Mucosa of stomach (tissue), 1 donor: ENCODE measurements at regions not wholly inside any gene's neighbourhood (a gene's known extent, or its start where the extent isn't known, plus 50 kb on each side); places are given as distances from the start of the nearest gene placed in this dataset.

Source experiments
- H3K27me3 ChIP-seq: one replicate; pipeline ENCODE4 v1.7.0; 2013; ENCODE audit warnings: mild to moderate bottlenecking, low read length; ENCODE audit not compliant: control insufficient read depth, insufficient read depth
- H3K36me3 ChIP-seq: one replicate; pipeline ENCODE4 v1.7.0; 2013; ENCODE audit warnings: low read length; ENCODE audit not compliant: control insufficient read depth, insufficient read depth
- H3K4me1 ChIP-seq: one replicate; pipeline ENCODE4 v1.7.0; 2013; ENCODE audit warnings: mild to moderate bottlenecking, low read length; ENCODE audit not compliant: control insufficient read depth, insufficient read depth
- H3K4me3 ChIP-seq: one replicate; pipeline ENCODE4 v1.7.0; 2013; ENCODE audit warnings: low read length
- H3K9ac ChIP-seq: one replicate; pipeline ENCODE4 v1.7.0; 2013; ENCODE audit warnings: mild to moderate bottlenecking, low read length, moderate library complexity
- H3K9me3 ChIP-seq: one replicate; pipeline ENCODE4 v1.7.0; 2013; ENCODE audit warnings: mild to moderate bottlenecking, low read length, moderate library complexity; ENCODE audit not compliant: control insufficient read depth
- donor health status: Pancreatic carcinoma.

- no peak overlapping the region for H3K9ac ChIP-seq
- H3K4me1 ChIP-seq = no peaks in the 10 kb centered on the region
- no peaks in the 10 kb centered on the region for H3K9me3 ChIP-seq
- no peaks in the 10 kb centered on the region for H3K36me3 ChIP-seq
- peaks cover 3% of the 10 kb centered on the region for H3K27me3 ChIP-seq
- no peak overlapping the region for H3K4me3 ChIP-seq
Observed at GRCh38 chr10:78287618-78288017, 254.0 kb downstream of the RPS24 start.

- Histone ChIP-seq H3K36me3 (no peaks in the 10 kb centered on the region), H3K4me1 (no peaks in the 10 kb centered on the region), H3K9me3 (no peaks in the 10 kb centered on the region), H3K27me3 (peaks cover 3% of the 10 kb centered on the region), H3K4me3 (no peak overlapping the region), H3K9ac (no peak overlapping the region)
Observed at GRCh38 chr10:78288663-78289062, 255.0 kb downstream of the RPS24 start.

GRCh38 chr10:78290131-78290750 is 256.6 kb downstream of the RPS24 start:
- Histone ChIP-seq H3K9me3 (no peaks in the 10 kb centered on the region), H3K9ac (no peak overlapping the region), H3K27me3 (peaks cover 3% of the 10 kb centered on the region), H3K4me3 (no peak overlapping the region), H3K36me3 (no peaks in the 10 kb centered on the region), H3K4me1 (no peaks in the 10 kb centered on the region)

DNA sequence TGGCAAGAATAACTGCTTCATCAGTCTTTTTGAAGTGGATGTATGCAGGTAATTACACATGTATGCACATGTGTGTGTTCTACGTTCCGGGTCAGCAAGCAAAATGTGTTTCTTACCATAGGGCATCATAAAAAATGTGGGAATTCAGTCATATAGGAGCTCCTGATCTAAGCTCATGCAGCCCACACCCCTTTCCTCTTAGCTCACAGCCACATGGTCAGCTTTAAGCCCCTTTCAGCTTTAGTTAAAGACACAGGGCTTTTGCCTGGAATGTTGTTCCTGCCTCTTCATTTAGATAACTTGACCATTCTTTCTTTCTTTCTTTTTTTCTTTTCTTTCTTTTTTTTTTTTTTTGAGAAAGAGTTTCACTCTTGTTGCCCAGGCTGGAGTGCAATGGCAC is 258.1 kb downstream of the RPS24 start:
- no peak overlapping the region for H3K9ac ChIP-seq
- no peaks in the 10 kb centered on the region for H3K9me3 ChIP-seq
- H3K4me1 ChIP-seq = no peaks in the 10 kb centered on the region
- peaks cover 3% of the 10 kb centered on the region for H3K27me3 ChIP-seq
- H3K4me3 ChIP-seq = no peak overlapping the region
- no peaks in the 10 kb centered on the region for H3K36me3 ChIP-seq

DNA sequence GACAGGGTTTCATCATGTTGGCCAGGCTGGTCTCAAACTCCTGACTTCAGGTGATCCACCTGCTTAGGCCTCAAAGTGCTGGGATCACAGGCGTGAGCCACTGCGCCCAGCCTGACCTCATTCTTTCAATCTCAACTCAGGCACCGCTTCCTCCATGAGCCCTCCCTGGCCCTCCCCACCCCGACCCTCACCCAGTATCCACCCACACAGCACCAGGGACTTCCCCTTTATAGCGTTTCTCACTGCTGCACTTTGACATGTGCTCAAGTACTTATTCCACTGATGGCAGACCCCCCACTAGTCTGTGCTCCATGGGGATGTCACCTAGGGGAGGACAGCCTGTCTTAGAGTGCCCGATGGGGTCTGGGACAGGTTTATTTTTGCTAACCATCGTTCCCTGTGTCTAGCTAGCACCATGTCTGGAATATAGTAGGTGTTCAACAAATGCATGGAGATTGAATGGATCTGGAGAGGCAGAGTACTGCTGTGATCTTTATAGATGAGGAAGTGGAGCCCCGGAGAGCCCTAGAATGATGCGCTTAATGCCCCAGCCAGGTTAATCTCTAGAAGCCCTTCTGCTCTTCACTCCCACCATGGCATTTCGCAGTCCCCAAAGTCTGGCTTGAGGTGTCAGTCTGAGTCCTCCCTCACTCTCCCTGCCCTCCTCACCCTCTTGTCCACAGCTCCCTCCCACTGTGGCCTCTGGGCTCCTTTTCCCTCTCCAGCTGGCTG is 258.8 kb downstream of the RPS24 start:
- Histone ChIP-seq H3K36me3 (no peaks in the 10 kb centered on the region), H3K4me3 (no peak overlapping the region), H3K4me1 (no peaks in the 10 kb centered on the region), H3K9ac (no peak overlapping the region), H3K9me3 (no peaks in the 10 kb centered on the region), H3K27me3 (peaks cover 3% of the 10 kb centered on the region)

DNA sequence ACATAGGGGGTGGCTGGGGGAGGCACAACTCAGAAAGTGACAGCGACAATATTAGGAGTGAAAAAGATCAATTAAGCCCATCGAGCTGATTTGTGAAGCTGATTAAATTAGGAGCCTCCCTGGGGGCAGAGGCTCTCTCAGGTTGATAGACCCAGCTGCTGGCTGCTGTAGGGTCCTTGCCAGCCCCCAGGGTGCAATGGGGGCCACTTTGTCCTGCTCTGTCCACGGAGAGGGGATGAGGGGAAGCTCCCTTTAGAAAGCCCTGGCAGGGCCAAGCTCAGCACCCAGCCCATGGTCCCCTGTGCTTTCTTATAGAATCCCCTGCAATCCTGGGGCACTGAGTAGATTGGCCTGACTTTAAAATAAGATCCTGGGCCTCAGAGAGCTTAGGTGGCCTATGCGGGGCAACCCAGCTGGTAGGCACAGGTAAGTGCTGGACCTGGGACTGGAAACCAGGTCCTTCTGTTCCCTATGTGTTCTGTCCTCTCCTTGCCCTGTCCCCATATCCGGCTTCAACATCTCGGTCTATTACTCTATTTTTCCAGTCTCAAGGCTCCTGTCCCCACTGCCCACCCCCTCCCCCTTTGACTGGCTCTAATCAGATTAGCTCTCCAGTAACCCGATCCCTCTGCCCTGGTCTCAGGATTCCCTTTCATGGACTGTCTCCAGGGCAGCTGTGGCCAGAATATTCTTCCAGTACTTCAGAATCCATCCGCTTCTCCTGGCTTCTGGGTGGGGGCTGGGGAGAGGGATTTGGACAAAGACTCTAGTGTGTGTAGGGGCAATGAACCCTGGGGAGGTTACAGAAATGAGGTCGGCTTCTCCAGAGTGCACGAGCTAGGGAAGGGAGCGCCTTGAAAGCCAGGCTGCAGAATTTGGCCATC is 259.6 kb downstream of the RPS24 start:
- Histone ChIP-seq H3K9ac (no peak overlapping the region), H3K36me3 (no peaks in the 10 kb centered on the region), H3K9me3 (no peaks in the 10 kb centered on the region), H3K4me3 (no peak overlapping the region), H3K27me3 (peaks cover 3% of the 10 kb centered on the region), H3K4me1 (no peaks in the 10 kb centered on the region)

GRCh38 chr10:78295242-78295641 is 261.6 kb downstream of the RPS24 start:
- Histone ChIP-seq H3K9me3 (no peaks in the 10 kb centered on the region), H3K4me3 (no peak overlapping the region), H3K27me3 (no peaks in the 10 kb centered on the region), H3K4me1 (no peaks in the 10 kb centered on the region), H3K36me3 (no peaks in the 10 kb centered on the region), H3K9ac (no peak overlapping the region)

DNA sequence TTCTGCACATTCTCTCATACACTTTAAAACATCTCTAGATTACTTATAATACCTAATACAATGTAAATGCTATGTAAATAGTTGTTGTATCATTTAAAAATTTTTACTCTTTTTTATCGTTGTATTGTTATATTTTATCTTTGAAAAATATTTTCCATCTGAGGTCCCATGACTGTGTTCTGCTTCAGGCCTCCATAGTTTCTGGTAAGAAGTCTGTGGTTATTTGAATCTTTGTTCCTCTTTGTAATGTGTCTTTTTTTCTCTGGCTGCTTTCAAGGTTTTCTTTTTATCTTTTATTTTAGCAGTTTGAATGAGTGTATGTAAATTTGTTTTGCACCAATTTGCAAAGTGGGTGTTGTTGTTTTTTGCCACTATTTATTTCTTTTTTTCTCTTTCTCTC is 263.1 kb downstream of the RPS24 start:
- no peaks in the 10 kb centered on the region for H3K27me3 ChIP-seq
- no peak overlapping the region for H3K9ac ChIP-seq
- no peaks in the 10 kb centered on the region for H3K9me3 ChIP-seq
- no peak overlapping the region for H3K4me3 ChIP-seq
- no peaks in the 10 kb centered on the region for H3K36me3 ChIP-seq
- H3K4me1 ChIP-seq = peaks cover 3% of the 10 kb centered on the region

DNA sequence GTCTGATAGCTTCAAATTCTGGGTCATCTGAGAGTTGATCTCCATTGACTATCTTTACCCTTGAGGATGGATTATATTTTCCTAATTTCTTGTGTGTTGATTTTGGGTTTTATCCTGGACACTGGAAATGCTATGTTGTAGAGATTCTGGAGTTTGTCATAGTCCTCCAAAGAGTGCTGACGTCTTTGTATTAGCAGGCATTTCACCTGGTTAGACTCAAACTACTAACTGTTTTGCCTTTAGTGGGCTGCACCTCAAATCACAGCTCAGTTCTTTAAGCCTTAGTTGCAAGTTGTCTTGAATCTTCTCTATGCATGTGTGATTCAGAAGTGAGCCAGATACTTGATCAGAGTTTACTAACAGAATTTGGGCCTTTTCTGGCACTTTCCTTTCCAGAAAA is 264.3 kb downstream of the RPS24 start:
- no peaks in the 10 kb centered on the region for H3K36me3 ChIP-seq
- H3K4me1 ChIP-seq = peaks cover 14% of the 10 kb centered on the region
- no peaks in the 10 kb centered on the region for H3K9me3 ChIP-seq
- H3K9ac ChIP-seq = no peak overlapping the region
- no peaks in the 10 kb centered on the region for H3K27me3 ChIP-seq
- no peak overlapping the region for H3K4me3 ChIP-seq

DNA sequence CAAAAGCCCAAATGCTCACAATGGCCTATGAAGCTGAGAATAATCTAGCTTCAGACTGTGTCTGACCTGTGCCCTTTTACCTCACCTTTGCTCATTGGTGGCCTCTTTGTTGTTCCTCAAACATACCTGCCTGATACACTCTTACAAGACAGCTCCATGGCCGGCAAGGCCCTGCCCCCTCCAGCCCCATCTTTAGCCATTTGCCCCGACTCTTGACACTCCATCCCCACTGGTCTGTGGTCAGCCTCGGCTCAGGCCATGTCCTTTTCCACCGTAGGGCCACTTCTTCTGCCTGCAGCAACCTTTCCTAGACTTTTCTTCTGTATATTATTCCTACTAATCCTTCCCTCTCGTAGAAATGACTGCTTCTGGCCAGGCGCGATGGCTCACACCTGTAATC is 265.2 kb downstream of the RPS24 start:
- Histone ChIP-seq H3K4me1 (peaks cover 14% of the 10 kb centered on the region), H3K4me3 (no peak overlapping the region), H3K9me3 (no peaks in the 10 kb centered on the region), H3K27me3 (no peaks in the 10 kb centered on the region), H3K9ac (no peak overlapping the region), H3K36me3 (no peaks in the 10 kb centered on the region)

DNA sequence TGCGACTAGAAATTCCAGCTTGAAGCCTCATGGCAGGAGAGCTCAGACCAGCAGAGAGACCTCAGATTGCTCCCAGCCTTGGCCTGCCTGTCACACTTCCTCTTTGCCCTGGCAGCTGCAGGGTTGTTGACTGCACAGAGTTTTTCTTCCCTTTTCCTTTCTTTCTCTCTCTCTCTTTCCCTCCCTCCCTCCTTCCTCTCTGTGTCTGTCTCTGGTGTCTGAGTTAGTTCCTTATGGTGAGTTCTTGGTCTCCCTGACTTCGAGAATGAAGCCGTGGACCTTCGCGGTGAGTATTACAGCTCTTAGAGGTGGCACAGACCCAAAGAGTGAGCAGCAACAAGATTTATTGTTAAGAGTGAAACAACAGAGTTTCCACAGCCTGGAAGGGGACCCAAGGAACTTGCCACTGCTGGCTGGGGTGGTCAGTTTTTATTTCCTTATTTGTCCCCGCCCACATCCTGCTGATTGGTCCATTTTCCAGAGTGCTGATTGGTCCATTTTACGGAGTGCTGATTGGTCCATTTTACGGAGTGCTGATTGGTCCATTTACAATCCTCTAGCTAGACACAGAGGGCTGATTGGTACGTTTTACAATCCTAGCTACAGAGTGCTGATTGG is 266.3 kb downstream of the RPS24 start:
- peaks cover 14% of the 10 kb centered on the region for H3K4me1 ChIP-seq
- H3K27me3 ChIP-seq = no peaks in the 10 kb centered on the region
- no peak overlapping the region for H3K9ac ChIP-seq
- no peaks in the 10 kb centered on the region for H3K36me3 ChIP-seq
- H3K9me3 ChIP-seq = no peaks in the 10 kb centered on the region
- H3K4me3 ChIP-seq = no peak overlapping the region

- no peaks in the 10 kb centered on the region for H3K36me3 ChIP-seq
- no peaks in the 10 kb centered on the region for H3K9me3 ChIP-seq
Observed at GRCh38 chr10:78300526-78300925, 266.9 kb downstream of the RPS24 start.

More at GRCh38 chr10:78300526-78300925, 266.9 kb downstream of the RPS24 start:
- Histone ChIP-seq H3K27me3 (no peaks in the 10 kb centered on the region), H3K9ac (no peak overlapping the region), H3K4me1 (peaks cover 14% of the 10 kb centered on the region), H3K4me3 (no peak overlapping the region)
